Aorta (tissue), 5 donors: ENCODE measurements at regions not wholly inside any gene's neighbourhood (a gene's known extent, or its start where the extent isn't known, plus 50 kb on each side); places are given as distances from the start of the nearest gene placed in this dataset.

Source experiments
- ATAC-seq: fragments of 200-7000 bp; cut with Tn5 transposase; one replicate; pipeline ENCODE4 v1.9.1; 2022; ENCODE audit warnings: moderate library complexity; ENCODE audit not compliant: low FRiP score
- DNase-seq, 2 donors: peaks; one replicate each; pipeline ENCODE4 v3.0.0-alpha.2; 2020
- H3K27ac ChIP-seq, 2 donors: one replicate each; pipeline ENCODE4 v1.5.1; 2013; ENCODE audit warnings: low read length in 2 of 2, mild to moderate bottlenecking in 2 of 2, moderate library complexity in 2 of 2, control low read depth in 1 of 2, inconsistent platforms in 1 of 2, low read depth in 1 of 2
- H3K27me3 ChIP-seq, 2 donors: one replicate each; pipeline ENCODE4 v1.6.1; 2013; ENCODE audit warnings: control low read depth in 1 of 2, low read length in 1 of 2, mild to moderate bottlenecking in 1 of 2, moderate library complexity in 1 of 2; ENCODE audit not compliant: insufficient read depth in 2 of 2, control insufficient read depth in 1 of 2
- H3K36me3 ChIP-seq, 2 donors: one replicate each; pipeline ENCODE4 v1.6.1; 2013; ENCODE audit warnings: control low read depth in 1 of 2, low read length in 1 of 2, mild to moderate bottlenecking in 1 of 2; ENCODE audit not compliant: insufficient read depth in 2 of 2, control insufficient read depth in 1 of 2
- H3K4me1 ChIP-seq, 2 donors: one replicate each; pipeline ENCODE4 v1.6.1; 2013; ENCODE audit warnings: low read length in 2 of 2, control low read depth in 1 of 2, mild to moderate bottlenecking in 1 of 2, moderate library complexity in 1 of 2; ENCODE audit not compliant: insufficient read depth in 2 of 2, control insufficient read depth in 1 of 2
- H3K4me3 ChIP-seq, 2 donors: one replicate each; pipeline ENCODE4 v1.5.1; 2013; ENCODE audit warnings: low read length in 2 of 2, control low read depth in 1 of 2, mild to moderate bottlenecking in 1 of 2
- H3K9me3 ChIP-seq: one replicate; pipeline ENCODE4 v1.6.1; 2013; ENCODE audit warnings: mild to moderate bottlenecking, low read length; ENCODE audit not compliant: control insufficient read depth
- WGBS, 2 donors: extraction: QIAGEN DNeasy Blood & Tissue Kit; methylation state at CpG; one replicate each; pipeline ENCODE4 v1.1.7; 2013; 5-methylcytosine and 5-hydroxymethylcytosine counted together
- intact Hi-C, 2 donors: fragments of 100-400 bp; cut with DNase I; formaldehyde crosslinking; loops; one replicate each; pipeline versions ENCODE4 v1.14.2 to v1.15.0; 2022
- donor health status: healthy with polysubstance abuse.
- donor health status: Bipolar disorder and iron deficiency.
- donor health status: DM: no; HTN: no; CAD: no.
- donor health status: DM: no; HTN: no; CAD: no.
- donor health status: DM: yes; HTN: yes; CAD: no.

DNA sequence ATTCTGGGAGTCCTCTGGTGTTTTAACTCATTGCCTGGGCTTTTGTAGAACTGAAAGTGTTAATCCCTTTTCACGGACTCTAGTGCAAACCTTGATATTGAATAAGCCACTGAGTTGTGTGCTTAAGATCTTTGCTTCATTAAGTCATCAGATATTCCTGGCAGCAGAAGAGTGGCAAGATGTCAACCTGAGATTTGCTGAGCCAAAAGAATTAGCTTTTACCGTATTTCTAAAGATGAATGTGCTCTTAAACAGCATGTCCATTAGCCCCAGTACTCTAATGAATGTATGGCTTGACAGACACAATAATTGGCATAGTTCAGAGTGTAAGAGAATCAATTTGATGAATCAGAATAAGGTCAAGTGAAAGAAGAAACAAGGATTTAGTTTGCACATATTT lies 87.2 kb upstream of the CDH6 start:
- peak overlapping the region in 1 of 2 donors; percentile 57 for H3K27ac ChIP-seq
- intact Hi-C loops: no loop called here

DNA sequence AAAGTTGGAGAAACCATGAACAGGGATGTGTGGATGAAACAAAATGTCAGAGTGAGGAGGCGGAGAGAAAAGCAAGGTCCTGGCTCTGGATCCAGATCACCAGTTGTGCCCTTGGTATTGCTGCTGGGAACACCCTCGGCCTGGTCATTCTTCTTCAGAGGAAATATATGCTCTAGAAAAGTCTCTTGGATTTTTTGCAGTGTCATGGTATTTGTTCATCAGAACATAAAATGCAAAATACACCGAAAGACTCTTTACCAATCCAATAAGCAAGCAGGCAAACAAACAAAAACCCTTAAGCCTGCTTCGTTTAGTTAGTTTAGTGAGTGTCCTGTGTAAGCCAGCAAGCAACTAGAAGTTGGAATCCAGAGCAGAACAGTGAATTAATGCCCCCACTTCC lies 88.7 kb upstream of the CDH6 start:
- ATAC-seq (no peak), DNase-seq (no peak)
- H3K9me3 ChIP-seq: no peaks in the 10 kb centered on the region
- peaks cover 0 to 11% of the 10 kb centered on the region in 2 donors for H3K4me1 ChIP-seq
- no peak overlapping the region for H3K27ac ChIP-seq
- intact Hi-C loops: no loop called here
- no peak overlapping the region for H3K4me3 ChIP-seq
- H3K27me3 ChIP-seq: no peaks in the 10 kb centered on the region
- no peaks in the 10 kb centered on the region for H3K36me3 ChIP-seq
- WGBS, 2 donors: 95 to 96% methylated on average over 4 of the region's 4 CpGs

More for the DNA sequence above, 87.2 kb upstream of the CDH6 start:
- Histone ChIP-seq H3K4me1 (peaks cover 0 to 11% of the 10 kb centered on the region in 2 donors), H3K4me3 (no peak overlapping the region), H3K9me3 (no peaks in the 10 kb centered on the region), H3K36me3 (no peaks in the 10 kb centered on the region), H3K27me3 (no peaks in the 10 kb centered on the region)
- no peak for DNase-seq
- WGBS, 2 donors: 0 to 12% methylated on average over 2 of the region's 2 CpGs
- no peak for ATAC-seq

DNA sequence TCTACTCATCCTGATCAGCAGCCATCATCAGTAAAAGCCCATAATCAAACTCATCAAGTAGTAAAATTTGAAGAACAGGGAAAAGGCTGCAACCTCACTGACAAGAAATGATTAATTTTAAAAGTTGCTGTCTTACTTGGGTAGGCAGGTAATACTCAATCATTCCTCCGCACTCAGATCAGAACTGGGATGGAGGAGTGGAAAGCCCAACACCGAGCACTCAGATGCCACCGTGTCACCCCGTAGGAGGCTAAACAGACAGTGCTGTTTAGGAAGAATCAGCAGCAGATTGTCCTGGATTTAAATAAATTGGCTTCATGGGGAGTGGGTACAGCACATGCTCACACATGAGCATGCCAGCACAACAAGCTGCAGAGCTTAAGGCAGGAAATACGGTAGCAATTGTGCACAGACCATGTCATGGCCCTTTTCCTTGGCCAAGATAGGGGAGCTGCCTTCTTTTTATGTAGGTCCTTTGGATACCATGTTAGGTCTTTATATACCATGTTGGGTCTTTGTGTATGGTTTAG lies 92.6 kb upstream of the CDH6 start:
- intact Hi-C loops: no loop called here
- H3K9me3 ChIP-seq: no peaks in the 10 kb centered on the region
- H3K27ac ChIP-seq: no peak overlapping the region
- ATAC-seq: no peak
- peaks cover 0 to 8% of the 10 kb centered on the region in 2 donors for H3K4me1 ChIP-seq
- no peak overlapping the region for H3K4me3 ChIP-seq
- no peak for DNase-seq
- WGBS, 2 donors: 74 to 90% methylated on average over 5 of the region's 5 CpGs
- no peaks in the 10 kb centered on the region for H3K27me3 ChIP-seq
- no peaks in the 10 kb centered on the region for H3K36me3 ChIP-seq

DNA sequence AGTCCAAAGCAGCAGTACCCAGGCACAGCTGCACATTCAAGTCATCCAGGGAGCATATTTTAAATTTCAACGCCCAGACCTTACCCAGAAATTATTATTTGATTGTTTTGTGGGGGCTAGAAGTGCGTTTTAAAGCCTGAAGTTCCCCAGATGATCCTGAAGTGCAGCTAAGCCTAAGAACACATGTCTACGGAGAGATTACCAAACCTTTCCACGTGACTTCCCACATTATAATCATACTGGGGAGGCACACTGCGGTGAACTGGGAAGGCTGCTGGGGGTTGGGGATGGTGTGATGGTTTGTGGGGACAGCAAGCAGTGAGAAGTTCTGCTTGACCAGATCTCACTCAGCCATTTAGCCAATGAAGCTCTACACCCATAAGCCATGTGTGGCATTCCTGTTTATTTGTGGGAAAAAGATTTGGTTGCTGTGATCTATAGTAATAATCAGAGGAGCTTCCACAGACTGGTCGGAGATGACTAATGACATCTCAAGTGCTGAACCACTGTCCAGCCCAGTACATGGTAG lies 93.4 kb upstream of the CDH6 start:
- ATAC-seq: no peak
- no peaks in the 10 kb centered on the region for H3K36me3 ChIP-seq
- DNase-seq: no peak
- H3K27me3 ChIP-seq: no peaks in the 10 kb centered on the region
- no peaks in the 10 kb centered on the region for H3K9me3 ChIP-seq
- 90 to 95% methylated on average over 6 of the region's 6 CpGs for WGBS, 2 donors
- H3K27ac ChIP-seq: no peak overlapping the region
- peaks cover 0 to 8% of the 10 kb centered on the region in 2 donors for H3K4me1 ChIP-seq
- intact Hi-C loops: no loop called here
- H3K4me3 ChIP-seq: no peak overlapping the region

DNA sequence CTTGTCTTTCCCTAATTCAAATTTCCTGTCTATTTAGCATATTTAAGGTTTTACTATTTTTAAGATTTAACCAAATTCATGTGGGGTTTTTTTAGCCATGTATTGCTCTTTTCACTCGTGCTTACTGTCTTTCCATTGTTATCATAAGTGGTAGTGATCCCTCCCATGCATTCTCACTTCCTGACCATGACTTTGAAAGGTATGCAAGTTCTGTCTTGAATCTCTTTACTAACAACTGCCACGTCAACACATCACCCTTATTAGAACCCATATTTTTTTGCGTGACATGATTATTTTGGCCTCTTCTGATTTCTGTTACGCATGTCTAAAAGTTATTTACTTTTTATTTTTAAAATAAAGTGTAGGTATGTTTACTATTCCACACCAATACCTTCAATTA lies 94.7 kb upstream of the CDH6 start:
- ATAC-seq (no peak), DNase-seq (no peak)
- Histone ChIP-seq H3K27ac (no peak overlapping the region), H3K27me3 (no peaks in the 10 kb centered on the region), H3K4me3 (no peak overlapping the region), H3K36me3 (no peaks in the 10 kb centered on the region), H3K4me1 (peaks cover 0 to 5% of the 10 kb centered on the region in 2 donors), H3K9me3 (no peaks in the 10 kb centered on the region)
- intact Hi-C loops: no loop called here
- WGBS, 2 donors: 90% methylated on average over 4 of the region's 4 CpGs

DNA sequence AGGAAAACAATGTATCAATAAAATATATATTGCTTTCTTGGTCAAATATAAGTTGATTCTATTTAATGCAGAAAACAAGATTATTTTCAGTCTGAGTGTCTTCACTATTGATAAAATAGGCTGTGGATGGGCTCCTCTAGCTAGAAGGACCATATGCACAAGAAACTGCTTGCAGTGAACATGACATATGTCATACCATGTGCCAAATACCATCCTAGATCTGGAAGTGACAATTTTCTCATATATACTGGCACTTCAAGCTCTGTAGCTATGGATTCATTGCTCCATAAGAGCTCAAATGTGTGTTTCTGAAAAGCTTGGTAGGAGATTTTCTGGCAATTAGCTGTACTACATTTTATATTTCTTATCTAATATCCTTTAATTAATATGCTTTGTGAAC lies 95.6 kb upstream of the CDH6 start:
- Histone ChIP-seq H3K36me3 (no peaks in the 10 kb centered on the region), H3K27ac (no peak overlapping the region), H3K27me3 (no peaks in the 10 kb centered on the region), H3K4me1 (peaks cover 0 to 5% of the 10 kb centered on the region in 2 donors), H3K4me3 (no peak overlapping the region), H3K9me3 (no peaks in the 10 kb centered on the region)
- no peak for DNase-seq
- intact Hi-C loops: no loop called here
- ATAC-seq: no peak

DNA sequence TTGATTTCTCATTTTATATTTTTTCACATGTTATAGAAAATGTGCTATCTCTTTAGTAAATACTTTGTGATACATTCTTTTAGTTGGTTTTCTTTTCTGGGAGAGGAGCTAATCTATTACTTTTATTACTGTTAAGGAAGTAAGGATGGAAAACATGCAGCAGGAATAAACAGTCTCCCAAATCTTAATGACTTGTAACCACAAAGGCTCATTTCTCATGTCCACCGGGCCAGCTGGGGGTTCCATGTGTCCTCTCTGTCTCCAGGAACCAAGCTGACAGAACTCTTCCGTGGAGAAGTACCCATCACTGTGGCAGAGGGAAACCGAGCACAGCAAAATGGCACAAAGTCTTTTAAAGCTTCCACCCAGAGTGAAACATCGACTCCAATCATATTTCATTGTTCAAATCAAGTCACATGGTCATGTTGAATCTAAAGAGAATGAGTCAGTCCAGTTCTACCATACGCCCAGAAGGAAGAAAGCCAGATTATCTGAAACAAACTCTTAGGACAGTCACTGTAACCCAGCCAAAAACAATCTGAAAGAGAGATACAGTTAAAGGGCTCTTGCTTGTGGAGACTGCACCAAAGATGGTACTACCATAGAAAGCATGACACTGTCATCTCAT lies 97.1 kb upstream of the CDH6 start:
- DNase-seq (no peak), ATAC-seq (peak; percentile 29)
- Histone ChIP-seq H3K9me3 (no peaks in the 10 kb centered on the region), H3K4me1 (peaks cover 4 to 5% of the 10 kb centered on the region in 2 donors), H3K36me3 (no peaks in the 10 kb centered on the region), H3K27ac (peak overlapping the region in 1 of 2 donors; percentile 57), H3K4me3 (no peak overlapping the region), H3K27me3 (no peaks in the 10 kb centered on the region)
- 29 to 32% methylated on average over 5 of the region's 5 CpGs for WGBS, 2 donors
- intact Hi-C loops: no loop called here

DNA sequence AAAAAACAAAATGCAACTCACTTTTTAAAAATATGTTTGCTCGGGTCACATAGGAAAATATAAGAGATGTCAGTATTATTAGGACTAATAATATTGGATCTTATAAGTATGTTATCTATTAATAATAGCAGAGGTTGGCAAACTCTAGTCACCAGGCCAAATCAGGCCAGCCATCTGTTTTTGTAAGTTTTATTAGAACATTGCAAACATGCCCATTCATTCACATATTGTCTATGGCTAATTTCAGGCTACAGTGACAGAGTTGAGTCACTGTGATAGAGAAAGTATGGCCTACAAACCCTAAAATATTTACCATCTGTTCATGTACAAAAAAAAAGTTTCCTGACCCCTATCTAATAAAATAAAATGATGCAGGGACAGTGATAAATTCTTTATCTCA lies 97.7 kb upstream of the CDH6 start:
- ATAC-seq (no peak), DNase-seq (no peak)
- Histone ChIP-seq H3K27me3 (no peaks in the 10 kb centered on the region), H3K9me3 (no peaks in the 10 kb centered on the region), H3K4me1 (peaks cover 4 to 5% of the 10 kb centered on the region in 2 donors), H3K4me3 (no peak overlapping the region), H3K36me3 (no peaks in the 10 kb centered on the region), H3K27ac (no peak overlapping the region)
- WGBS, 2 donors: 22 to 37% methylated on average over 1 of the region's 1 CpG
- intact Hi-C loops: no loop called here

DNA sequence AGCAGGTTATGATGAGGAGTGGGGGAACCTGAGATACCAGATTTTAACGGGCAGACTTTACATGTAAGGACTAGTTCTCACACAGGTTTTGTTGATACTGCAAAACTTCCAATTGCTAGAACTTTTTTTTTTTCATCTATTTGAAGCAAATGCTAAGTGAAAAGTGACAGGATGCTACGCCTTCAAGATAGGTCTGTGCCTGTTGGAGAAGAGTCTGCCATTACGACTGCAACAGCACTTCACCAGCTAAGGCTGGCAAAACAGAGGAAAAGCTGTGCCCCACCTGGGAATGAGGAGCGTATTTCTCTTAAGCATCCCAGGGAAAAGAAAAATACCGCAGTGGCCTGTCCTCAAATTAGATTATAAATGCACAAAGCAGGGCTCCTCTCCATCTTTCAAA lies 102.0 kb upstream of the CDH6 start:
- H3K36me3 ChIP-seq: no peaks in the 10 kb centered on the region
- no peak overlapping the region for H3K4me3 ChIP-seq
- 52 to 58% methylated on average over 5 of the region's 5 CpGs for WGBS, 2 donors
- no peak overlapping the region for H3K27ac ChIP-seq
- no peak for ATAC-seq
- peaks cover 3 to 4% of the 10 kb centered on the region in 2 donors for H3K4me1 ChIP-seq
- DNase-seq: no peak
- intact Hi-C loops: no loop called here
- no peaks in the 10 kb centered on the region for H3K27me3 ChIP-seq
- no peaks in the 10 kb centered on the region for H3K9me3 ChIP-seq
